Esophagus squamous epithelium (tissue), 5 donors: ENCODE measurements at regions not wholly inside any gene's neighbourhood (a gene's known extent, or its start where the extent isn't known, plus 50 kb on each side); places are given as distances from the start of the nearest gene placed in this dataset.

Experiments used
- DNase-seq: peaks from one replicate; lab custom pipeline; 2025; lab: John Stamatoyannopoulos, UW
- H3K27ac ChIP-seq, 4 donors: fragments of 200-600 bp; sonication (generic); one replicate each; pipeline ENCODE4 v1.5.1; 2016 to 2019; ENCODE audit warnings: mild to moderate bottlenecking in 1 of 4
- H3K27me3 ChIP-seq, 4 donors: fragments of 200-600 bp; sonication (generic); 1 replicate in 3 of 4; 2 replicates in 1 of 4; pipeline versions ENCODE4 v1.5.1 to v1.6.0; 2017 to 2021; ENCODE audit warnings: antibody characterized with exemption in 1 of 4
- H3K36me3 ChIP-seq, 3 donors: fragments of 200-600 bp; sonication (generic); one replicate each; pipeline ENCODE4 v1.5.1; 2016 to 2019
- H3K4me1 ChIP-seq, 3 donors: fragments of 200-600 bp; sonication (generic); one replicate each; pipeline ENCODE4 v1.5.1; 2017 to 2019
- H3K4me3 ChIP-seq, 4 donors: fragments of 200-600 bp; sonication (generic); 1 replicate in 3 of 4; 2 replicates in 1 of 4; pipeline ENCODE4 v1.5.1; 2016 to 2019; ENCODE audit warnings: mild to moderate bottlenecking in 2 of 4, moderate library complexity in 1 of 4
- H3K9me3 ChIP-seq, 3 donors: fragments of 200-600 bp; sonication (generic); one replicate each; pipeline ENCODE4 v1.5.1; 2016 to 2019
- POLR2A ChIP-seq, 4 donors: fragments of 450-650 bp; IDR thresholded peaks; one replicate each; pipeline ENCODE4 v1.6.1; 2017; ENCODE audit warnings: antibody characterized with exemption in 4 of 4, mild to moderate bottlenecking in 4 of 4, moderate library complexity in 3 of 4
- WGBS, 2 donors: methylation state at CpG; one replicate each; pipeline ENCODE4 v1.1.5; 2018; 5-methylcytosine and 5-hydroxymethylcytosine counted together
- intact Hi-C: fragments of 100-400 bp; cut with DNase I; formaldehyde crosslinking; loops from one replicate; pipeline ENCODE4 v1.15.0; 2022
- TF ChIP-seq, protein P1 (sequence below), 6 experiments: fragments of 450-650 bp in 4 of 6; fragments of 200-600 bp in 2 of 6; sonication (generic) in 2 of 6; IDR thresholded peaks; one replicate each; pipeline ENCODE4 v1.5.1; 2016 to 2019; ENCODE audit warnings: antibody characterized with exemption in 6 of 6, mild to moderate bottlenecking in 4 of 6, moderate library complexity in 4 of 6
- donor health status: DM: yes; HTN: yes; CAD: no.

DNA sequence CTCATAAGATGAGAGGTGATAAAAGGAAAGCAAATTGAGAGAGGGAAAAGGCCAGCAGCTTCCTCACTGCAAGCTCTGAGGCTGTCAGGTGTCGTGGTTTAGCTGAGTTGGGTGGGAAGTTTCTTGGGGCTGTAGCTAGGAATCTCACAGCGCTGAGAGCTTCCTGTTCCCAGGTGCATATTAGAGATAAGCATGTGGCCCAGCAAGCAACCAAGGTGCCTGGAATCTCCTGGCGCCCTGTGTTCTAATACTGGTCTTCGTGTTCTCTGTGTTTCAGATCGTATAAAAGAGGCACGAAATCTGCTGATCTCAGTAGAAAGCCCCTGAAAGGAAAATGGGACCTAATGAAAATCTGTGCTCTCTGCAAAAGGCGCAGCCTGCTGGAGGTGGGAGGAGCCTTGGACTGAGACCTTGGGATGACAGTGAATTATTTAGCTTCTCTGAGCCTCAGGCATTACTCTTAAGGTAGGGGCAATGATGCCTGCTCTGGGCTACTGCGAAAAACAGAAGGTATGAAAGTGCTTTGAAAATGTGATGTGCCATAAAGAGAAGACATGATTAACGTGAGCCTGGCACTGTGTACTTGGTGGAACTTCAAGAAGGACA lies 499.9 kb downstream of the TBL1XR1 start:
- Histone ChIP-seq H3K27me3 (no peaks in the 10 kb centered on the region), H3K36me3 (no peaks in the 10 kb centered on the region), H3K9me3 (no peaks in the 10 kb centered on the region), H3K4me1 (no peaks in the 10 kb centered on the region), H3K27ac (no peak overlapping the region), H3K4me3 (no peak overlapping the region)
- DNase-seq, result no peak
- WGBS, 2 donors, result 58 to 64% methylated on average over 8 to 9 of the region's 9 CpGs
- intact Hi-C loops, result no loop called here
- TF ChIP-seq, protein P1, sequence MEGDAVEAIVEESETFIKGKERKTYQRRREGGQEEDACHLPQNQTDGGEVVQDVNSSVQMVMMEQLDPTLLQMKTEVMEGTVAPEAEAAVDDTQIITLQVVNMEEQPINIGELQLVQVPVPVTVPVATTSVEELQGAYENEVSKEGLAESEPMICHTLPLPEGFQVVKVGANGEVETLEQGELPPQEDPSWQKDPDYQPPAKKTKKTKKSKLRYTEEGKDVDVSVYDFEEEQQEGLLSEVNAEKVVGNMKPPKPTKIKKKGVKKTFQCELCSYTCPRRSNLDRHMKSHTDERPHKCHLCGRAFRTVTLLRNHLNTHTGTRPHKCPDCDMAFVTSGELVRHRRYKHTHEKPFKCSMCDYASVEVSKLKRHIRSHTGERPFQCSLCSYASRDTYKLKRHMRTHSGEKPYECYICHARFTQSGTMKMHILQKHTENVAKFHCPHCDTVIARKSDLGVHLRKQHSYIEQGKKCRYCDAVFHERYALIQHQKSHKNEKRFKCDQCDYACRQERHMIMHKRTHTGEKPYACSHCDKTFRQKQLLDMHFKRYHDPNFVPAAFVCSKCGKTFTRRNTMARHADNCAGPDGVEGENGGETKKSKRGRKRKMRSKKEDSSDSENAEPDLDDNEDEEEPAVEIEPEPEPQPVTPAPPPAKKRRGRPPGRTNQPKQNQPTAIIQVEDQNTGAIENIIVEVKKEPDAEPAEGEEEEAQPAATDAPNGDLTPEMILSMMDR (IDR thresholded peaks at IDR 0.05), result no peak
- TF ChIP-seq POLR2A (IDR thresholded peaks at IDR 0.05), result no peak

DNA sequence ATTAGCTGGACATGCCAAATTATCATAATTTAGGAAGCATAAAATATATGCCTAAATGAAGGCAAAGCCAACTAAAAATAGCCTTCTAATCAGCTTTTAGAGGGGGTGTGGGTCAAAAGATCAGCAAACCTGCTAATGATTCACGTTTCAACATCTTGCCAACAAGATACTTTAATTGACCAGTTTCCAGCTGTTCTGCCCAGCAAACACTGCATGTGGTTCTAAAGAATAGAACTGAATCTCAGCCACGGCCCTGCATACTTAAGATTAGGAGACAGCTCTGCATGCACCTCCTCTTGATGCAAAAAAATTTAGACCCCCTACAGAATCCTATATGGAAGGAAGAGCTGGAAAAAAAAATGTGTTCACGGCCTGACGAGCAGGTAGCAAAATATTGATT lies 500.5 kb downstream of the TBL1XR1 start:
- 54 to 56% methylated on average over 4 of the region's 4 CpGs for WGBS, 2 donors
- Histone ChIP-seq H3K4me3 (no peak overlapping the region), H3K27ac (no peak overlapping the region), H3K36me3 (no peaks in the 10 kb centered on the region), H3K4me1 (no peaks in the 10 kb centered on the region), H3K27me3 (no peaks in the 10 kb centered on the region), H3K9me3 (no peaks in the 10 kb centered on the region)
- intact Hi-C loops, result no loop called here
- no peak for DNase-seq
- TF ChIP-seq POLR2A (IDR thresholded peaks at IDR 0.05), result no peak
- TF ChIP-seq, protein P1 (IDR thresholded peaks at IDR 0.05), result no peak

DNA sequence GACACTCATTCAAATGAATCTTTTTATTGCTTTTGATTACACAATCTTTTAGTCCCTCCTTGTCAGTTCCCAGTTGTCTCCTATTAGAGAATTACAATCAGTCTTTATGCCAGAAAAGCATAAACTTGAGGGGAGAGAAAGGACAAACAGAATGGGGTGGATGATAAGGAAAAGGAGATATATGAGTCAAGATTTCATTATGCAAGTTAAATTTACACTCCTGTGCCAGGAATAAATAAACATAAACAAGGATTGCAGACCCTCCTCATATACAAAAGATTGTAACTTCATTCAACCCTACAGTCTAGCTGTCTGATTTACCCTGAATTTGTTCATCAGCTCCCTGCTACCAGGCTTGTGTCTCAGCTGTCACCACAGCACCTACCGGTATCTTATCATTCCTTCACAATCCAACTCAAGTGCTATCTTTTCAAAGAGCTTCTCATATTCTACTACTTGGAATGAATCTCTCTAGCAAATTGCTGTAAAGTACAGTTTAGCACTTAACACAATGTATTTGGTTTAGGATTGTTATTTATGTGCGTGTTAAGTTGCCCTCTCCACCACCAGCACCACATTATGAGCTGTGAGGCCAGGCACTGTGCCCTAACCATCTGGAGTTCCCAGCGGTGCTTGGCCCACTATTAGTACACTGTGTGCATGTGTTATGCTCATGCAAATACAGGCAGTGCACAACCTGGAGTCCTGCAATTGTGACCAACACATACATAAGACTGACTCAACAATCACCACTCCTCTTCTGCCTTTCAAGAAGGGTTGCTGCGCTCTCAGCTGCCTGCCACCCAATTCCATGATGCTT lies 504.1 kb downstream of the TBL1XR1 start:
- H3K9me3 ChIP-seq, result no peaks in the 10 kb centered on the region
- intact Hi-C loops, result no loop called here
- WGBS, 2 donors, result 81 to 85% methylated on average over 4 of the region's 4 CpGs
- H3K27me3 ChIP-seq, result no peaks in the 10 kb centered on the region
- DNase-seq, result no peak
- no peaks in the 10 kb centered on the region for H3K36me3 ChIP-seq
- H3K4me1 ChIP-seq, result no peaks in the 10 kb centered on the region
- H3K27ac ChIP-seq, result no peak overlapping the region
- TF ChIP-seq, protein P1 (IDR thresholded peaks at IDR 0.05), result no peak
- TF ChIP-seq POLR2A (IDR thresholded peaks at IDR 0.05), result no peak
- no peak overlapping the region for H3K4me3 ChIP-seq

DNA sequence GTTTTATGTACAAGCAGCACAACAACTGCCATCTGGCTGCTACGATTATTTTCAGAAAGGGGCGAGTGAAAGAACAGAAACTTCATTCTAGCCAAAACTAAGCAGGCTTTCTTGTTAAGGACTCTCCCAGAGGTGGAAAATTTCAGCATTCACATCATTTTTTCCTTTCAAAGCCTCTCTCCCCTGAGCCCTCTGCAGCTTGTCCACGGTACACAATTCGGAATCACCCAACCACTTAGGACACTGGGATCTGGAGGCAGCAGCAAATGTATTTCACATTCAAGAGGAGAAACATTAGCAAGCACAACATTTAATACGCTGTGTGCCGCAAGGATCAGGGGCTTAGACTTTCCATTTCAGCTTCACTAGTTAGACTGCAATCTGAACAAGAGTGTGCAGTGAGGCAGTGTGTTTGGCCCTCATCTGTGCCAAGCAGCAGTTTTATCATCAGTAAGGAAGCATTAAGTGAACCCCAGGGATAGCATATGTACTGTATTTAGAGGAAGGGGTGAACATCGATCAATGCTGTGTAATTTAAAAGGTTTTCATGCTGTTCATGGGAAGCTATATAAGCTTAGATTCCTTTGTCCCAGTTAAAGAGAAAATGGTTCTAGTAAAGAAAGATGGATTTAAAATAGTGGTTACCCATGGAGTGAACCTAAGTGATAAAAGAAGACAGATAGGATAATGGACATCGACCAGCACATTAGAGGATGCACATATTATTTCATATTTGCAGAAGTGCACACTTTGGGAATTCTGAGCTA lies 504.9 kb downstream of the TBL1XR1 start:
- 75 to 81% methylated on average over 8 of the region's 8 CpGs for WGBS, 2 donors
- no peaks in the 10 kb centered on the region for H3K9me3 ChIP-seq
- H3K4me1 ChIP-seq, result no peaks in the 10 kb centered on the region
- no peak overlapping the region for H3K4me3 ChIP-seq
- H3K36me3 ChIP-seq, result no peaks in the 10 kb centered on the region
- no peak for DNase-seq
- H3K27me3 ChIP-seq, result no peaks in the 10 kb centered on the region
- intact Hi-C loops, result no loop called here
- no peak overlapping the region for H3K27ac ChIP-seq
- no peak for TF ChIP-seq POLR2A (IDR thresholded peaks at IDR 0.05)
- TF ChIP-seq, protein P1 (IDR thresholded peaks at IDR 0.05), result no peak
